GM18505 (cell line): ENCODE measurements at regions not wholly inside any gene's neighbourhood (a gene's known extent, or its start where the extent isn't known, plus 50 kb on each side); places are given as distances from the start of the nearest gene placed in this dataset.

ENCODE experiments used
- ATAC-seq: cut with Tn5 transposase; IDR thresholded peaks from one replicate; pipeline ENCODE4 v1.9.1; 2021; ENCODE audit not compliant: unreplicated experiment
- POLR2A ChIP-seq: IDR thresholded peaks from 4 replicates; pipeline ENCODE4 v1.6.1; 2011; ENCODE audit warnings: borderline replicate concordance; ENCODE audit not compliant: insufficient read depth, insufficient read length; ENCODE audit errors: extremely low read depth

DNA sequence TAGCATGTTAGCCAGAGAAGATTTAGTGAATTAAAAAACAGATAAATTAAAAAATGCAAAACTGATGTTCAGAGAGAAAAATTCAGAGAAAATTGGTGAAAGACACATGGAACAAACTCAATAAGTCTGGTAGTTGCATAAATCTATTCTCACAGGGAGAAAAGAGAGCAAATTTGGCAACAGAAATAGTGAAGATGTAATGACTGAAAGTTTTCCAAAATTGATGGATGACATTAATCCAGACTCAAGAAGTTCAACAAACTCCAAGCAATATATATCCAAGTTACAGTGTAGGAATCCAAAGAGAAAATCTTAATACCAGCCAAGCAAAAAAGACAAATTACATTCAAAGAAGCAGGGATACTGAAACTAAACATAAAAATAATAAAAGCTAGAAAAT lies 302.7 kb upstream of the ARPP21 start:
- no peak for ATAC-seq
- TF ChIP-seq POLR2A: no peak

DNA sequence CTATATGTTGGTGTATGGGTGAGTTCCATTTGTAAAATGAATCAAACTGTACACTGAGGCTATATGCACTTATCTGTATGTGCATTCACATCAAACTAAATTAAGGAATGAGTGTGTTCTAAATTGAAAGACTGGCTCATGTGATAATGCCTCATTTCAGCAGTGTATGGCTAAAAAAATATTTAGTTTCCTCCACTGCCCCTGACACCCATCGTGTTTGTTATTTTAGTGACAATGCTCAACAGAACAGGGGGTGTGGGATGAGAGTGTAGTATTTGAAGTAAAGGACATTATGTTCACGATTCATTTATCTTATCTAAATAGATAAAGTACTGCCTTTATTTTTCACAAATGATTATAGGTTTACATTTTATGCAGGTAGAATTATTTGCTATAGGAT lies 301.1 kb upstream of the ARPP21 start:
- no peak for ATAC-seq
- no peak for TF ChIP-seq POLR2A

- TF ChIP-seq POLR2A: no peak
- no peak for ATAC-seq
These were observed 259.1 kb upstream of the ARPP21 start for GRCh38 chr3:35380196-35380595.

DNA sequence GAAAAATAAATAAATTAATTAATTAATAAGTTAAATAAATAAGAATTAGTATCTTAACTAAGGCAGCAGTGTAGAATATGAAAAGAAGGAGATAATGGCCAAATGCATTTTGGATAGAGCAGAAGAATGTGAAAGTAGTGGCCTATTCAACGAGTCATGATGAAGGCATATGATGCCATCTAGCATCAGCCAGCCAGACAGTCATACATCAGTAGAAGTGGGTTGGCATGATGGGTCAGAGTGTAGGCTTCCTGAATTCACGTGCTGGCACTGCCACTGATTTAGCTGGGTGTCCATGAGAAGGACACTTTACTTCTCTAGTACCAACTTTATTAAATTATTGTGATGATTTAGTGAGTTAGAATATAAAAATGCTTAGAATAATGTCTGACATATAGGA lies 256.1 kb upstream of the ARPP21 start:
- no peak for ATAC-seq

DNA sequence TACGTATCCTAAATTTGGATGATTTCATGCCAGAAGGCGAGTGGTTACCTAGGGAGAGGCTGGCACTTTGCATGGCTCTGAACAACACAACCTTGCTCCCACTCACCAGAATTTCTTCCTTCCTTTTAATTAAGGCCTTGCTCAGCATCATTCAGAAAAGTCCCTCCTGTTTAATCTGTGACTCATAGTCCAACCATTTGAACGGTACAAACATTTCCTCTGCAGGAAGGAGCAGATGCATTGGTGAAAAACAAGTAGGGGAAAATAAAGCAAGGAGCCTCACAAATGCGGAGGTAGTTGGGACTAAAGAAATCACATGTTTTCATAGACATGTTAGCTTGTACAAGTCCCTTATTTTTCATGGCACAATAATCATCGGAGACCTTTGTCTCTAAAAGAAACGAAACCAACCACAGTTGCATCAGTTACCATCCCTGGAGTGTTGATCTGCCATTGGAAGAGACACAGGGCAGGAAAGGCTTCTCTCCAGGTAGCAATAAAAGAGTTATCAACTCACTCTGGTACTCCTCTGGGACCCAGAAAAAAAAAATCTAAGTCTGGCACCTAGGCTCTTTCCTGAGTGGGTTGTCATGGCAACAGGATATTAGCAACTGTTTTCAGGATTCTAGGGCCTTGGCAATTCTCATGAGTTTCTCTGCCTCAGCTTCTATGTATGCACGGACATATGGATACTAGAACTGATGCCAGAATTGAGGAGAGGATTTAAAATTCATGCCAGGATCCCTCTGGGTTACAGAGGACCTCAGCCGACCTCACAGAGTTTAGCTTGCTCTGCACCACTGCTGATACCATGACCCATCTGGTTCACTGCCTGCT lies 255.4 kb upstream of the ARPP21 start:
- ATAC-seq: no peak
- no peak for TF ChIP-seq POLR2A

More for the DNA sequence above, 256.1 kb upstream of the ARPP21 start:
- TF ChIP-seq POLR2A: no peak

GRCh38 chr3:35385271-35385670 lies 254.1 kb upstream of the ARPP21 start:
- no peak for TF ChIP-seq POLR2A
- ATAC-seq: no peak

- no peak for TF ChIP-seq POLR2A
- ATAC-seq: no peak
These were observed 249.4 kb upstream of the ARPP21 start for GRCh38 chr3:35389907-35390306.

- TF ChIP-seq POLR2A: no peak
- ATAC-seq: no peak
These were observed 247.1 kb upstream of the ARPP21 start for GRCh38 chr3:35392187-35392586.

DNA sequence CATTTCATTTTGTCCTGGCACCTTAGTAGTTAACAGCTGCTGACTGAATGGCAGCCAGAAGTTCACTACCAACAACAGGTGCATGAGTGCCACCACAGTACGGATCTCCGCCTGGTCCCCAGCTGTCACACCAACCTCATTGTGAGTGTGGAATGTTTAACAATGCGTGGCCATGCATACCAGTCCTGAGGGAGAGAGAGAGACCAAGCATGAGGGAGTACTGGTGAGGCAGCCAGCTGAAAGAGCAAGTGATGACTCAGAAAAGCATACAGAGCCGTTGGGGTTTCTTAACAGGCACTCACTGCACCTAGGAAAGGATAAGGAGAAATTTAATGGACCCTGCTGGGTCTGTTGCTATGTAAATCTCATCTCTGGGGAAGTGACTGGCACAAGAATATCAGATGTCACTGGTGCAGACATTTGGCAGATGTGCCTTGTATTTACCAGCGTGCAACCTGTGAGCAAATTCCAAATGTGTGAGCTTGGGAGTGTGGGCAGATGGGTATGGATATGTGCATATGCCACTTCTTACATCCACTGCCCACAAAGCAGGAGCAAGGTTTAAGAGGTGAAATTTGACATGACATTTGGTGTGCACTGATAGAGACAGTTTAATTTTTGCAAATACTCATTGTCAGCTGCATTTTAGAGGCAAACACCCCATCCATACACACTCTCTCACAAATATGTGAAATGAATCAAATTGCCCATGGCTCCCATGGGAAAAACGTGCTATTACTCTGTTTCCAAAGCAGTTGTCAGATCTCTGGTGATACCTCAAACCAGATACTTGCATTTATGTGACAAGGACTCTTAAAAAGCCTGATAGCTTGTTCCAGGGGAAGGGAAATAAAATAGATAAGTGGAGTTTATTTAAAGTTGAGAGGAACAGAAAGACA lies 245.2 kb upstream of the ARPP21 start:
- ATAC-seq: no peak
- no peak for TF ChIP-seq POLR2A

DNA sequence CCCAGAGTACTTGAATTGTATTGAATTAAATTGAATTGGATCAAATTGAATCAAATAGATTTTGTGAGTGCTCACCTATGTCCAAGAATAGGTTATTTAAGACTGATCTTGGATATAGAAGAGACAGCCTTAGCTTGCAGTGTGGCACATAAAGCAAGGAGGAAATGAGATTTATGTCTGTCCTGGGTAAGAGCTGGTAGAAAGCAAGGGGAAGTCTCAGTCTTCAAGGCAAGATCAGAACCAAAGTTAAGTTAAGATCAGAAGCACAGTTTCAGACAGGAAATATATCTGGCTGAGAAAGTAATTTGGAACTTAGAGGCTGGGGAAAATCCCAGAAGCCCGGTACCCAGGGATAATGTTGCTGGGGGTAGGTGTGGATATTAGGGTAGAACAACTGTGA lies 244.4 kb upstream of the ARPP21 start:
- TF ChIP-seq POLR2A: no peak
- no peak for ATAC-seq

- no peak for TF ChIP-seq POLR2A
- no peak for ATAC-seq
These were observed 237.7 kb upstream of the ARPP21 start for GRCh38 chr3:35401671-35402070.

- TF ChIP-seq POLR2A: no peak
- ATAC-seq: no peak
These were observed 234.8 kb upstream of the ARPP21 start for GRCh38 chr3:35404571-35404970.

DNA sequence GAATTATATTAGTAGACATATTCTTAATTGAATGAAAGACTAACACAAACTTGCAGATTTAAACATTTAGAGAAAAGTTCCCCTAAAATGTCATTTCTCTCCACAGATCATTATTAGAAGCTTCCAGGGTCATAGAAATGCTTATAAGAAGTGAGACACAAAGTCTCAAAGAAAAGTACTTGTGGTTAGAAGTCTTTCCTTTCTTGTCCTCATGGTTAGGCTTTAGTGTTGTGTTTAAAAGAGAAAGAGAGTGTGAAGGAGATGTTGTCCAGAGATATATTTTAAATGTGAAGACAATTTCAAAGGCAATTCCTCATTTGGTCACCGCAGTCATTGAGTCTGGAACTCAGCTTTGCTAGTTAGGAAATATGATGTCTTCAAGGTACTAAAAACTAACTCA lies 230.4 kb upstream of the ARPP21 start:
- no peak for ATAC-seq
- no peak for TF ChIP-seq POLR2A

DNA sequence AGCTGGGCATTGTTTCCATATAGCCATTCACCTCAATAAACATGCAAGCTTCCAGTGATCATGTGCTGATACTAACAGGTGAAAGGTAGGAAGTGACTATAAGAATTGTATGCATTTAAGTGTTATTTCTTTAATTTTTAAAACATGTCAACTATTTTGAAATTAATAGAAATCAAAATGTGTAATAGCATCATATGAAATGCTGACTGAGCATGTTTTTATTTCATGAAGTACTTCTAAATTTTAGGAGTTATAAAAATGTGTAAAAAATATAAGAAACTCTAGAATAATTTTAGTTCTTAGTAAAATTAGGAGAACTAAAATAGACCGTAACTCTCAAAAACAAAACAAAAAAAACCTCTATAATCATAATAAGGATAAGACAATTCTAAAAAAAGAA lies 229.3 kb upstream of the ARPP21 start:
- TF ChIP-seq POLR2A: no peak
- no peak for ATAC-seq
